Left renal pelvis (tissue), 4 donors: ENCODE measurements at regions not wholly inside any gene's neighbourhood (a gene's known extent, or its start where the extent isn't known, plus 50 kb on each side); places are given as distances from the start of the nearest gene placed in this dataset.

ENCODE experiments used
- DNase-seq, 4 donors: peaks; one replicate each; pipeline ENCODE4 v3.0.0-alpha.2; 2013; ENCODE audit warnings: low read depth in 4 of 4, low spot score in 3 of 4

DNA sequence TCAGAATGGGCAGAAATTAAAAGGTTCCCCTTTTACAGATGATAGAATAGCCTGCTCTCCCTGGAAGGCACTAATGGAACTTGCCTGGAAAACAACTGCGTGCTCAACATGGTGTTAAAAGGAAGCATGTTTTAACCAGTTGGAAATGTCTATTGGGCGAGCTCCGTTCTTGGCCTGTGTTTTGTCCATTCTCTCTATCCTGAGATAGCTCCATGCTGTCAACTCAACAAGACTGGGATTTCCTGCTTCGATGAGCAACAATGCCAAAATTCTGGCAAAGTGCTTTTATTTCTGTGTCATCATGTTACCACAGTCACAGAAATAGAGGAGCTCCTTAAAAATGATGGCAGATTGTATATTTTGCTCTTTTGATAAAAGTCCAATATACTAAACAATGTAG is 198.3 kb downstream of the PLK2 start:
- DNase-seq = no peak

DNA sequence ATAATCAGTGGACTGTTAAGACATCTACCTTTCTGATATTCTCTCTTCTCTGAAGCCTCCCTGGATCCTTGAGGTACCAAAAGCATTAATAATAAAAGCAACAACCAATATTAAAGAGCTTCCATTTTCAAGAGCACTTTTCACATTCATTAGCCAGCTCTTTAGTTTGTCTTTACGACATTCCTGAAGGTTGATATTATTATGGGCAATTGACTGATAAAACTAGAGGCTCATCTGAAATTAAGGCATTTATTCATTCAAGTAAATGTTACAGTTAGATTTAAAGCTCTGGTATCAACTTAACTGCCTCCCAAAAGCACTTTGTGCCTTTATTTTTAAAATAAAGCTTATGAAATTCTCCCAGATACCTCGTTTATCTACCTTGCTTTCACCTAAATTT is 199.6 kb downstream of the PLK2 start:
- DNase-seq = no peak

DNA sequence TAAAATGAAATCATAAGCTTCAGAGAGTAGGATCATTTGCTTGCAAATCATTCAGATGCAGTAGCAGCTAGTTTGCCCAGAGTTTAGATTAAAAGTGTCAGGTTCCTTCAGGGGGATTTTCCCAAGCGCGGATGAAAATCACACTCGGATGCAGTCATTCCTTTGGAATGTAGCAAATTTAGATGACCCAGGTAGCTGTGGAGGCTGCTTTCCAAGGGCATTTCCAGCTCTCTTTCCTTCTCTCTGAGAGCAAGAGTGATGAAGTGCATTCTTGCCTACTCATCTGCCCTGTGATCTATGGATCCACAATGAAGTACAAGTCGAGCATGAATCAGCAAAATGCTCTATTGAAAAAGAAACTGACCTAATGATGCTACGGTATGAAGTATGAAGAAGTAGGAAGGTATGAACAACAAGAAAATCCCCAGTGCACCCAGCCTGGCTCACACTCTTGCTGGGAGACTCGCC is 200.2 kb downstream of the PLK2 start:
- DNase-seq = peak in 1 of 4 donors; percentile 39

DNA sequence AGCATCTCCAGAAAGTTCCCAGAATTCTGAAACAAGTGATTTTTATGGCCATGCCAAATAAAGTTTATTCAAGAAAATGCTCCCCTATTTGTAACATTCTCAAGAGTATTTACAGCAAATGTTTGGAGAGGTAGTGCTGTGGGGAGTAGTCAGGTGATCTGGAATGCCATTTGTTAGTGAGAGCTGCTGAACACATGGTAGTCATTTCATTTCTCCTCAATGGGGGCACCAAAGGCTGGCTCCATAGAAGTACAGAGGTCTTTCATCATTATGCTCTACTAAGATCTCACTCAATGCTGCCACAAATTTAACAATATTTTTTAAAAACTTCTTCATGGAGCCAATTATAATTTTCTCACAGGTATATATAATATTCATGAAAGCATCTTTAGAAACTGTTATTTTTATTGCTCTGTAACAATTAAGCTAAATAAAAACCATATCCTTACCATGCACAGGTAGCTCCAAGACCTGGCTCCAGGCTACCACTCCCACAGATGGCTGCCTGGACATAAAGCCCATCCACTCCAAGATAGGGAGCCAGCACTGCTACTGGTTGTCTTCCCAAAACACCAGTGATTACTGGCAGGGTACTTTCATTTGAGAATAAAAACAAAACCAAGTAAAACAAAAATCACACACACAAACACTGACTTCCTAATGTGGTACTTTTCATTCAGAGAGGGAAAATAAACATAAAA is 200.8 kb downstream of the PLK2 start:
- no peak for DNase-seq

DNA sequence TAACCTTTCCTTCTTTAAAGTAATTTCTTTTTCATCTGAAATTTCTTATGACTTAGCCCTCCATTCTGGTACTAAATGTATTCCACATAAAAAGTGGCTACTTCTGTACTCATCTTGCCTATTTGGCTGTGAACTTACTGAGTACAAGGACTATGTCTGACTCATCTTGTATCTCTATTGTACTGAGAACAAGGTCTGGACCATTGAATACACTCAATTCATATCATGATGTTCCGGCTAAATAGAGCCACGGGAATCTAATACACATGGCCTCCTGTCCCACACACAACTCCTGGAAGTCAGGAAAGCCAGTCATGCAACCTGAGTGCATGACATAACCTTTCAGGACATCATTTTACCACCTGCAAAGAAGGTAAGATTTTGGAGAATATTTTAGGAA is 203.9 kb downstream of the PLK2 start:
- DNase-seq = no peak

DNA sequence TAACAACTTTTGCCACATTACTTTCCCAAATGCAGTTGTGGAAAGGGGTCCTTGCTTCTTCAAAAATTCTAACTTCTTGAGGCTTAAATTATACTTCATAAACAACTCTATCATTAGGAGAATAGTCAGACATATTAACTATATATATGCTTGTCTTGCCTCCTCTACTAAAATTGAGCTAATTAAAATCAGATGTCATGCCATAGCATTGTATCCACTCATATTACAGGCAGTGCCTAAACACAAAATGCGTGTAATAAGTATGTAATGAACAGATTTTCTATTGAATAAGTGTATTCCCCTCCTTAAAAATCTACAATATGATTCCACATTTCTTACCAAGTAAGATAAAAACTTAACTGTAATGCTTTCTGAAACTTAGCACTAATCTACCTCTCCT is 204.5 kb downstream of the PLK2 start:
- no peak for DNase-seq

DNA sequence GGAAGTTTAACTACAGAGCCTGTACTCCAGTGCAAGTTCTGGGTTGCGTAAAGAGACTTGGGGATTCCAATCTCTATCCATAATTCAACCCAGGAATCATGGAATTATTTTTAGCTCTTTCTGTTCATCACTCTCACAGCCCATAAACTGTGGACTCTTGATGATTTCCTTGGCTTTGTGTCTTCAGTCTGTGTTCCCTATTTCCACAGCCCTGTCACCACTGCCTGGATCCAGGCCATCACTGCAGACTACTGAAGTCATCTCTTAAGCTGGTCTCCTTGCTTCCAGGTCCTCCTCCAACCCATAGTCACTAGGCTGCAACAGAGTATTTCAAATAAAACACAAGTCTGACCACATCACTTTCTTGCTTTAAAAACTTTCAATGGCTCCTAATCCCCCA is 211.7 kb downstream of the PLK2 start:
- no peak for DNase-seq

DNA sequence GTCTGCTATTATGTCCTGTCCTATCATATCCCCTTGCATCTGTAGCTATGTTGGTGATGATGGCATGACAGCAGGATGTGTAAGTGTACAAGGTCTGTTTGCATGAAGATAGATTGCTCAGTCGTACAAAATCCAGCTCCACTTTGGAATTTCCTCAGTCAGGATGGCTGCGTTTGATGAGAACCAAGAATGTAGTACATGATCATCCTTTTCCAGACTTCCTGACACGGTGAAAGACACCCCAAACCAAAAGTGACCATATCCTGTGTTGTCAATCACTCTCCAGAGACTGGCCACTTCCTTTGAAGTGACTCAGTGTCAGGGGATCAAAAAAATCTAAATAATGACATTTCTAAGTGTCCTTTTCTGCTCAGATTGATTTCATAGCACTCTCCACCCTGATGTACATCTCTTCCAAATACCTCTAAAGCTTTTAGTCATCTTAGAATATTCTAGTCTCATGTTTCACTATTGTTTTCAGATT is 213.4 kb downstream of the PLK2 start:
- DNase-seq = no peak

DNA sequence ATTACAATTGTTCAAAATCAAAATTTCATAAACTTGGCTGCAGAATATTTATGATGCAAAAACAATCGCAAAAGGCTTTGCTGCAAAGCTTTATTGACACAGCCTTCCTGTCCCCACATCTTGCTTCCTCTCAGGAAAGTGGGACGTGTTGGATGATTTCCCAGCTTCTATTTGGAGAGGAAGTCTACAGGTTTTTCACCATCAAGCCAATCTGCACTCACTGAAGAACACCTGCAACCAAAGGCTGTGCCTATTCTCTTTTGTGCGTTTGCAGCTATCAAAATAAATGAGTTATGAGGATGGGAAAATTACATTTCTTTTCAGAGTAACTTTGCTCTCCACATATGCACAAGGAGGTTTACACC is 214.4 kb downstream of the PLK2 start:
- DNase-seq = no peak

DNA sequence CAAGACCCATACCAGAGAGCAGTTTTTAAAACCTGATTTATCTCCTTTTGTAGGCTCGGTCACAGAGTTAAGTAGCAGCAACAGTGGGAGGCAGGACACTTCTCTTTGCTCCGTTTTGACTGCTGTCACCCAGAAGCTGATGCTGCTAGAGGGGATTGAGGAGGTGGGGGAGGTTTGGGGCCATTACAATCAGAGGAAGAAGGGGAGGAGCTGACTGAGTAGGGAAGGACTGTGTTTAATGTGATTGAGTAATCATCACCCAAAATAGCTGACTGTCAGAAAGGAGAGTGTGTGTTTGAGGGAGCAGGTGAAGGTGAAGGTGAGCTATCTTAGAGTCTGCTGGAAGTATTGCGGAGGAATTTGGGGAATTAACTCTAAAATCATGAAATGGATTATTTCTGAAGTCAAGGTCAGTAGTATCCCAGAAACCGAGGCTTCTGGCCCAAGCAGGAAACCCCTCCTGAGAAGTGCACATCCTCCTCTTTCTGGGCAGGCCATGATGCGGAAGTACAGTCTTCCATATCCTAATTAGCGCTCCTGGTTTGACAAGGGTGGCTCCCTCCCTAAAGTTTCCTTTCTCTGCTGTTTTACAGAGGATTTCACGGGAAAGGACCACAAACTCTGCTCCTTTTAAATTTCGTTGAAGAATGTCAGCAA is 214.9 kb downstream of the PLK2 start:
- no peak for DNase-seq

DNA sequence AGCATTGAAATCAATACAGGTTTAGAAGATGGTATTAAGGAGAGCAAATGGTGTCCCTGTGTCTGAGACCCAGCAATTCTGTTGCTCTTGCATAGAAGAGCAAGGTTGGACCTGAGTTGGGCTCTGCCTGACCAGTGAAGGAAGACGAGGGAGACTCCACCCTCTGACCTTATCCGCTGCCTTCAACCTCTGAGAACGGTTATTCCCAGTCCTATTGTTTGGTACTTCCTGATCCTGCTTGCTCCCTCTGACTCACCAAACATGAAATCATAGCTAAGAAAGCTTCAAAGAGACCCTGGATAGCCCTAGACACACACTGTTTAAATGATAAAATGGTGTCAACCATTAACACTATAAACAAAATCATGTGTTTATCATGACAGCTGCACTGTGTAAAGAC is 218.5 kb downstream of the PLK2 start:
- DNase-seq = no peak

DNA sequence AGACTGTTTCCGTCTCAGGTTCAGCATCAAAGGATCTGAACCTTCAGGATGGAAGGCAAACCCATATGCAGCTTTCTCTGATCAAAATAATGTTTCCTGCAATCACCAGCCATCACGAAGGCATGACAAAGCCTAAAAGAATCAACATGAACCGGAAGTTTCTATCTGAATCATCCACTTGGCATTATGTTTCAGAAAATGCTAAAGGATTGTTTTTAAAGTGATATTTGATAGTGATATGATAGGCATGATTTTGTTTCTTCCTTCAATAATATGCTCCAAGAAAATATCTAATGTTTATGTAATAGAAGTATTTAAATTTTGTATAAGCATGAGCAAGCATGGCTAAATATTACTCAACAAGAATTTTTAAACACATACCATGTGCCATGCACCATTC is 219.6 kb downstream of the PLK2 start:
- DNase-seq = no peak

DNA sequence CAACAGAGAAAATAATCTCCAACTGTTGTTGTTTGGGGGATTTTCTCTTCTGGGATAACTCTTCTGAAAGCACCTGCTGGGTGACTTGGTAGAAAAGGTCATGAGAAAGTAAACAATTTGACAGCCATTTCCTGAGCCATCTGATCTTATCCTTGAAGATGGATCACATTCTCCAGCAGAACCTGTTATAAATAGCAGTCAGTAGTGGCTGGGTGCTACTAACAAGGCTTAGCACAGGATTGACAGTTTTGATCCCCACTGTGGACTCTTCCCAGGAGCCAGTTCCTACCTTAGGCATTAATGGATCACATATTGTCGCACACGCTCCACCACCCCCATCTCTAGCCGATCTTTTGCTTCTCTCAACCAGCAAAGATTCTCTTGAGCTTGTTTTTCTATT is 220.2 kb downstream of the PLK2 start:
- DNase-seq = no peak

DNA sequence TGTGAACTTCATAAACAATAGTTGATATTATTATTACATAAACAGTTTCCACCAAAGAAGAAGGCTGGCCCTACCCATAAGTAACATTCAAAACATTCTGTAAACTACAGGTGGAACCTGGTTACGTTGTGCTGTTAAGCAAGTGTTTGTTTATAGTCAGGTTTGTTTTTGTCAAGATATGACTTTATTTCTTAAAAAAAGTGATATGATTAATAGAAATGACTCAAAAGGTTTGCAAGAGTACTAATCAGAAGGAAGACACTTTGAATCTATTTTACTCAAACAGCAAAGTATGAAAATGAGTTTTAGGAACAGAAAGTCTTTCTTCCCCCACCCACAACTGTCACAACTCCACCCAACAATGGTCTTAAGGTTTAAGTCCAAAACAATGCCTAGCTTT is 220.8 kb downstream of the PLK2 start:
- no peak for DNase-seq

DNA sequence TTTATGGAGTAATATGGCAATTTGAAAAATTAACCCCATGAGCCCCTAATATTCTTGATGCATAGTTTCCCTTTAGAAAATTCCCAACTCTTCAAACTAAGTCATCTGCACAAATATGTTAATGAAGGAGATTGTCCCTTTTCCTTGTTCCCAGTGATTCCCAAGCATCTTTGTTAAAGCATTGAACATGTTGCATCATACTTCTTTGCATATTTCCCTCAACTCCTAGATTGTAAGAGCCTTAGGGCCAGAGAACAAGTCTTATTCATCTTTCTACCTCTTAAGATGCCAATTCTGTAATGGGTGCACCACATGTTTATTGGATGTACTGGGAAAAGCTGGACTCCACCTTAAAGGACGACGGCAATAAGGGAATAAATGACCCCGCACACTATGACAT is 223.4 kb downstream of the PLK2 start:
- DNase-seq = no peak

DNA sequence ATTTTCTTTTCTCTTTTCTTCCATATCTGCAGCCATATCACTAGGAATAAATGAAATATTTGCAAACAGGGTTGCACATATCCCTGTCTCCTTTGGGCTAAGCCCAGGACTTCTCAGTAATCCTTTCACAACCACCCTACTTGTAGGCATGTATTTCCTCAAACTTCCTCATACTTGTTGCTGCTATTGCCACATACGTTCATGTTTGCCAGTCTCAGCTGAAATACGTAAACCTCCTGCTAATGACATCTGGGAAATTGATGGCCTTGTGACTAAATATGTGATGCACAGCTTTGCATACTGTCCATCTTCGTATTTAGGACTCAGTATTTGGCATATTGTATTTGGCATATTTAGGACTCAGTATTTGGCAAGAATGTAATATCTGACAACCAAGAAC is 224.6 kb downstream of the PLK2 start:
- no peak for DNase-seq

DNA sequence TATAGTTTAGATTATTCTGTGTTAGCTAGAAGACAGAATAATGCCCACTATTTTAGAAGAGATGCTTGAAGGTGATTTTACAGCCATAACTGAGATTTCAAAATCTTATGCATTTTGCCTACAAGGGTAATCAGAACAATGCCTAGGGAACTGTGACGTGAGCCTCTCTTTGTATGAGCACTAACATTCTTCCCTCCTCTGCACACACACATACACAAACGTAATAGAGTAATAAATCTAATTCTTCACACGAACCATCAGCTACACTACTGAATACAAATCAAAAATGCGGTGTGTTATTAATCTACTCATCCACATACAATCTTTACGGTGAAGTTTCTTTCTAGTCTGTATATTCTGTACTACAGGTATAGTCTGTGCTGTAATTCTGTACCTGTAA is 227.8 kb downstream of the PLK2 start:
- no peak for DNase-seq

DNA sequence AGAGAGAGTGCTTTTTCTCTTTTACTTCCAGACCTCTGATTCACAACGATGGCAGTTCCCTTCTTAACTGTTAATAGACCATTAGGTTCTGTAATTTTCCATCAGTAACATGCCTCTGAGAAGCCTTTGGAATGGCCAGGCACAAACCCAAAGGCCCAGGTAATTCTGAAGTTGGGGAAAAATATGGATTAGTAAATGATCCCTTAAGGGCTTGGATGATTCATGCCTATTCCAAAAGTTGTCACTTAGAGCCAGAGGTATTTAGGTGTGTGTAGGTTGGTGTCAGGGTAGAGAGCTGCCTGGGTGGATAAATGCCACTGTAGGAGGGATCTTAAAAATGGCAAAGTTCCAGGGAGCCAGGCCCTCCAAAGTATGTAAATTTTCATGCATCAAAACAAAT is 228.8 kb downstream of the PLK2 start:
- DNase-seq = no peak

DNA sequence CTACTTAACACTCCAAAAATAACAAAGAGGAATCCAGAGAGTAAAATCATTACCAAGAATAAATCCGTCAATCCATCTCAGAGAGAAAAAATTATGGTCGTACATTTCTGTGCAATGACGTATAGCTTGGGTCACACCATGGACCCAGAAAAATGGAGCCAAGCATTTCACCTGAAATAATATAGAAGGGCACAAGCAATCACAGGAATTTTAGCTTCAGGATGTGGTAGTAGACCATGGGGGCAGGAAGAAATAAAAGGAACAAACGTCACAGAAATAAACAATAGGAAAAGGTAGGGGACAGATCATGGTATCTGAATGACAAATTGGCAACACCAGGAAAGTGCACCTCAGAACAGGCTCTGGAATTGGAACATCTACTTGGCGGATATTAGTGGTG is 231.0 kb downstream of the PLK2 start:
- no peak for DNase-seq

DNA sequence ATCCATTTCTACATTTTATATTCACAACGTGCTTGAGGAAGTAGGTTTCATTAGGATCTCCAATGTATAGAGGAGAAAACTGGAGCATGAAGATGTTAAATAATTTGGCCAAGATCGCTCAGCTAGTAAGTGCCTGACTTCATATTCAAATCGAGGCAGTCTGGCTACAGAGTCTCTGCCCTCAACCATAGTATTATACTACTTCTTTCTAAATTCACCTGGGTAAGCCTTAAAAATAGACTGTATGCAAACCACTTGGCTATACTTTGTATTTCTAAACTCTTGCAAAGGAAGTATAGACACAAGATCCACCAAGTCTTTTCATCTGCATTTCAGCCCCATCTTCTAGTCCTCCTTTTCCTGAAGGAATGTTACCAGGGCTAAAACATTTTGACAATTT is 232.0 kb downstream of the PLK2 start:
- no peak for DNase-seq

DNA sequence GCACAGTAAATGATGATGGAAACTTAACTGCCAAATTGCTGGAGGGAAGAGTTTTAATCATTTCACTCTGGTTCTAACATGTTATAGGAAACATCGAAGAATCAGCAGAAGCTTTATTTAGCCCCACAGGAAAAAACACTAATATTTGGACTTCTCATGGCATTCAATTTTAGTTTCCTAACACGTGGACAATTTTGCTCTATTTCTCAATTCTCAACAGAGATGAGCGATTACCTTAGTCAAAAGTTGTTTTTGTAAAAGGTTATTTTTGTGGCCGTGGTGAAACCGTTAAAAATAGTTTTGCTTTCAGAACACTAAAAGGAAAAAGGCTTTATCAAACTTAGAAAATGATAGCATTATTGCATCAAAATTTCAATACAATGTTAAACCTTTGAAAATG is 235.2 kb downstream of the PLK2 start:
- no peak for DNase-seq

DNA sequence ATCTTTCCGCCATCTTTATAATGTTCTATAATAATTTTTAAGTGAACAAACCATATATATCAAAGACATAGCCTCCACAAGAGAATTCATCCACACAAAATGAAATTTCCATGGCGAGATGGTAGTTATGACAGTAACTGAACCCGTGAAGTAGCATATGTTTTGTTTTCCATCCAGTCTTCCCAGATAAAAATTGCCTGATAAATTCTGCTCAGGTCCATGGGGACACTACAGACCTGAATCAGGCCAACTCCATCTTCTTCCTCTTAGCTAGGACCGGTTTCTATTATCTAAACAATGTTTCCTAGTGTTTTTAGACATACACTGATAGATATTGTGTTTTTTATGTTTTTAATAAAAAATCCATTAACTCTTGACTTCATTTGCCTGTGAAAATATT is 235.7 kb downstream of the PLK2 start:
- DNase-seq = no peak

DNA sequence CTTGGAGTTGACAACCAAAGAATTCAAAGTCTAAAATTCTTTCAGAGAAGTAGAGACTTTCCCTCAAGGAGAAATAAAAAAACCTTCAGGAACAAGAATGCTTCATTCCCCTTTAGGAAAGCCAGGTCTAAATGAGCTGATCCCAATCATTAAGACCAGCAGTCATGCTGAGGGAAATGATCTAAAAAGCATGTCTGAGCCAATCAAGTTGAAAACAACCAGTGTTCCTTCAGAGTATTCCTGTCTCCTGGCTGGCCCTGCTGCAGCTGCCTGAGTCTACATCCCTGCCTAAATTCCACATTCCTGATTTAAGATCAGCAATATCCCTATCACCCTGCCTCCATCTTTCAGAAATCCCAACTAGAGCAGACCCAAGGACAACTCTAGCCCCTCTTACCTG is 244.5 kb downstream of the PLK2 start:
- no peak for DNase-seq
